Naive B cell (primary cell): ENCODE measurements at regions not wholly inside any gene's neighbourhood (a gene's known extent, or its start where the extent isn't known, plus 50 kb on each side); places are given as distances from the start of the nearest gene placed in this dataset.

ENCODE experiments used
- ATAC-seq, 2 donors: fragments of 150-1000 bp; cut with Tn5 transposase; 2 replicates each; pipeline ENCODE4 v1.10.0; 2021; ENCODE audit warnings: low read depth in 2 of 2, mild to moderate bottlenecking in 2 of 2, moderate library complexity in 2 of 2
- DNase-seq: peaks from one replicate; pipeline ENCODE4 v3.0.0; 2022
- H3K27ac Mint-ChIP-seq, 6 donors: one replicate each; pipeline ENCODE4 v1.8.0; 2020 to 2022; ENCODE audit warnings: mild to moderate bottlenecking in 6 of 6, mixed read lengths in 6 of 6, moderate library complexity in 5 of 6, inconsistent platforms in 2 of 6
- H3K27me3 Mint-ChIP-seq, 3 donors: one replicate each; pipeline ENCODE4 v1.8.0; 2021 to 2022; ENCODE audit warnings: mixed read lengths in 3 of 3, mild to moderate bottlenecking in 1 of 3
- H3K36me3 Mint-ChIP-seq, 2 donors: one replicate each; pipeline ENCODE4 v1.8.0; 2020 to 2022; ENCODE audit warnings: mixed read lengths in 2 of 2, inconsistent platforms in 1 of 2, mild to moderate bottlenecking in 1 of 2
- H3K4me1 Mint-ChIP-seq, 3 donors: one replicate each; pipeline ENCODE4 v1.8.0; 2020 to 2022; ENCODE audit warnings: mixed read lengths in 3 of 3, inconsistent platforms in 1 of 3, mild to moderate bottlenecking in 1 of 3, moderate library complexity in 1 of 3
- H3K4me3 Mint-ChIP-seq, 8 donors: one replicate each; pipeline ENCODE4 v1.8.0; 2020 to 2022; ENCODE audit warnings: mild to moderate bottlenecking in 8 of 8, mixed read lengths in 8 of 8, moderate library complexity in 8 of 8, inconsistent platforms in 2 of 8
- H3K9me3 Mint-ChIP-seq, 7 donors: one replicate each; pipeline ENCODE4 v1.8.0; 2020 to 2022; ENCODE audit warnings: mixed read lengths in 7 of 7, mild to moderate bottlenecking in 5 of 7, inconsistent platforms in 2 of 7, moderate library complexity in 1 of 7

- Mint-ChIP-seq H3K4me3 (no peak overlapping the region), H3K36me3 (peaks cover 7 to 10% of the 10 kb centered on the region in 2 donors), H3K9me3 (peaks cover 4 to 27% (median 14%) of the 10 kb centered on the region in 7 donors), H3K27ac (no peak overlapping the region), H3K27me3 (peaks cover 5 to 10% (median 8%) of the 10 kb centered on the region in 3 donors), H3K4me1 (no peaks in the 10 kb centered on the region)
- no peak for ATAC-seq
- no peak for DNase-seq
These were observed 224.6 kb upstream of the PPP2R2D start for GRCh38 chr10:131676046-131676799.

GRCh38 chr10:131676800-131677421 lies 223.9 kb upstream of the PPP2R2D start:
- ATAC-seq (no peak), DNase-seq (no peak)
- Mint-ChIP-seq H3K27me3 (peaks cover 5 to 10% (median 8%) of the 10 kb centered on the region in 3 donors), H3K9me3 (peaks cover 4 to 22% (median 11%) of the 10 kb centered on the region in 7 donors), H3K4me3 (no peak overlapping the region), H3K27ac (no peak overlapping the region), H3K4me1 (no peaks in the 10 kb centered on the region), H3K36me3 (peaks cover 6 to 8% of the 10 kb centered on the region in 2 donors)

- H3K4me1 Mint-ChIP-seq = no peaks in the 10 kb centered on the region
- peaks cover 0 to 15% (median 4%) of the 10 kb centered on the region in 7 donors for H3K9me3 Mint-ChIP-seq
- DNase-seq (no peak), ATAC-seq (no peak)
- peaks cover 0 to under 1% of the 10 kb centered on the region in 2 donors for H3K36me3 Mint-ChIP-seq
- peaks cover 0 to 13% (median 10%) of the 10 kb centered on the region in 3 donors for H3K27me3 Mint-ChIP-seq
- H3K4me3 Mint-ChIP-seq = no peak overlapping the region
- no peak overlapping the region for H3K27ac Mint-ChIP-seq
These were observed 223.1 kb upstream of the PPP2R2D start for GRCh38 chr10:131677671-131678070.

GRCh38 chr10:131678171-131678570 lies 222.6 kb upstream of the PPP2R2D start:
- H3K4me1 Mint-ChIP-seq = no peaks in the 10 kb centered on the region
- peaks cover 0 to 10% (median 3%) of the 10 kb centered on the region in 7 donors for H3K9me3 Mint-ChIP-seq
- no peak overlapping the region for H3K27ac Mint-ChIP-seq
- DNase-seq (no peak), ATAC-seq (no peak)
- no peak overlapping the region for H3K4me3 Mint-ChIP-seq
- H3K27me3 Mint-ChIP-seq = peaks cover 0 to 14% (median 10%) of the 10 kb centered on the region in 3 donors
- no peaks in the 10 kb centered on the region for H3K36me3 Mint-ChIP-seq

- Mint-ChIP-seq H3K27me3 (peaks cover 0 to 14% (median 10%) of the 10 kb centered on the region in 3 donors), H3K4me3 (no peak overlapping the region)
- ATAC-seq = no peak
These were observed 222.2 kb upstream of the PPP2R2D start for GRCh38 chr10:131678613-131679012.

GRCh38 chr10:131679926-131680325 lies 220.9 kb upstream of the PPP2R2D start:
- no peak for DNase-seq

More at GRCh38 chr10:131678613-131679012, 222.2 kb upstream of the PPP2R2D start:
- DNase-seq = no peak
- no peaks in the 10 kb centered on the region for H3K36me3 Mint-ChIP-seq
- peaks cover 0 to 5% (median 2%) of the 10 kb centered on the region in 7 donors for H3K9me3 Mint-ChIP-seq
- no peak overlapping the region for H3K27ac Mint-ChIP-seq
- no peaks in the 10 kb centered on the region for H3K4me1 Mint-ChIP-seq

GRCh38 chr10:131681122-131681521 lies 219.7 kb upstream of the PPP2R2D start:
- H3K4me3 Mint-ChIP-seq = no peak overlapping the region
- H3K9me3 Mint-ChIP-seq = peaks cover 0 to 4% (median 0%) of the 10 kb centered on the region in 7 donors
- no peaks in the 10 kb centered on the region for H3K4me1 Mint-ChIP-seq
- no peaks in the 10 kb centered on the region for H3K36me3 Mint-ChIP-seq
- DNase-seq (no peak), ATAC-seq (no peak)
- peaks cover 0 to 18% (median 10%) of the 10 kb centered on the region in 3 donors for H3K27me3 Mint-ChIP-seq
- H3K27ac Mint-ChIP-seq = no peak overlapping the region

More at GRCh38 chr10:131679926-131680325, 220.9 kb upstream of the PPP2R2D start:
- no peaks in the 10 kb centered on the region for H3K36me3 Mint-ChIP-seq
- H3K4me1 Mint-ChIP-seq = no peaks in the 10 kb centered on the region
- peaks cover 0 to 4% (median 0%) of the 10 kb centered on the region in 7 donors for H3K9me3 Mint-ChIP-seq
- ATAC-seq = no peak
- H3K27ac Mint-ChIP-seq = no peak overlapping the region
- H3K27me3 Mint-ChIP-seq = peaks cover 0 to 14% (median 10%) of the 10 kb centered on the region in 3 donors
- H3K4me3 Mint-ChIP-seq = no peak overlapping the region

- no peak for DNase-seq
- no peak overlapping the region for H3K27ac Mint-ChIP-seq
- peaks cover 0 to 4% (median 0%) of the 10 kb centered on the region in 7 donors for H3K9me3 Mint-ChIP-seq
- no peaks in the 10 kb centered on the region for H3K4me1 Mint-ChIP-seq
- no peaks in the 10 kb centered on the region for H3K36me3 Mint-ChIP-seq
- H3K27me3 Mint-ChIP-seq = peaks cover 0 to 18% (median 10%) of the 10 kb centered on the region in 3 donors
- no peak overlapping the region for H3K4me3 Mint-ChIP-seq
- no peak for ATAC-seq
These were observed 219.2 kb upstream of the PPP2R2D start for GRCh38 chr10:131681656-131682055.

- H3K27me3 Mint-ChIP-seq = peaks cover 0 to 18% (median 10%) of the 10 kb centered on the region in 3 donors
These were observed 218.4 kb upstream of the PPP2R2D start for GRCh38 chr10:131682271-131682962.

GRCh38 chr10:131683281-131683861 lies 217.4 kb upstream of the PPP2R2D start:
- no peaks in the 10 kb centered on the region for H3K36me3 Mint-ChIP-seq
- DNase-seq (no peak), ATAC-seq (no peak)
- H3K27ac Mint-ChIP-seq = no peak overlapping the region
- H3K4me3 Mint-ChIP-seq = no peak overlapping the region
- peaks cover 0 to 4% (median 0%) of the 10 kb centered on the region in 7 donors for H3K9me3 Mint-ChIP-seq
- H3K4me1 Mint-ChIP-seq = no peaks in the 10 kb centered on the region
- peaks cover 0 to 10% (median 10%) of the 10 kb centered on the region in 3 donors for H3K27me3 Mint-ChIP-seq

More at GRCh38 chr10:131682271-131682962, 218.4 kb upstream of the PPP2R2D start:
- H3K9me3 Mint-ChIP-seq = peaks cover 0 to 4% (median 0%) of the 10 kb centered on the region in 7 donors
- peak overlapping the region in 1 of 6 donors; percentile 56 for H3K27ac Mint-ChIP-seq
- no peak overlapping the region for H3K4me3 Mint-ChIP-seq
- ATAC-seq (no peak), DNase-seq (no peak)
- H3K4me1 Mint-ChIP-seq = no peaks in the 10 kb centered on the region
- no peaks in the 10 kb centered on the region for H3K36me3 Mint-ChIP-seq

GRCh38 chr10:131683941-131684340 lies 216.9 kb upstream of the PPP2R2D start:
- Mint-ChIP-seq H3K27me3 (peaks cover 0 to 10% (median 7%) of the 10 kb centered on the region in 3 donors), H3K27ac (no peak overlapping the region), H3K36me3 (no peaks in the 10 kb centered on the region), H3K4me1 (no peaks in the 10 kb centered on the region), H3K9me3 (peaks cover 0 to 2% (median 0%) of the 10 kb centered on the region in 7 donors), H3K4me3 (no peak overlapping the region)
- ATAC-seq (no peak), DNase-seq (no peak)

- no peaks in the 10 kb centered on the region for H3K4me1 Mint-ChIP-seq
- H3K27me3 Mint-ChIP-seq = peaks cover 0 to 20% (median 3%) of the 10 kb centered on the region in 3 donors
- peaks cover 0 to 3% (median 0%) of the 10 kb centered on the region in 7 donors for H3K9me3 Mint-ChIP-seq
- no peaks in the 10 kb centered on the region for H3K36me3 Mint-ChIP-seq
- H3K4me3 Mint-ChIP-seq = no peak overlapping the region
- no peak for ATAC-seq
- no peak for DNase-seq
- H3K27ac Mint-ChIP-seq = no peak overlapping the region
These were observed 215.8 kb upstream of the PPP2R2D start for GRCh38 chr10:131685007-131685406.

- DNase-seq (no peak), ATAC-seq (no peak)
- Mint-ChIP-seq H3K4me3 (no peak overlapping the region), H3K9me3 (peaks cover 0 to 6% (median 1%) of the 10 kb centered on the region in 7 donors), H3K4me1 (no peaks in the 10 kb centered on the region), H3K27ac (peak overlapping the region in 1 of 6 donors; percentile 95), H3K27me3 (peaks cover 0 to 25% (median 8%) of the 10 kb centered on the region in 3 donors), H3K36me3 (no peaks in the 10 kb centered on the region)
These were observed 215.2 kb upstream of the PPP2R2D start for GRCh38 chr10:131685576-131685975.
